Stimulated activated CD4-positive, alpha-beta T cell treated with anti-CD3 and anti-CD28 coated beads, Interleukin-15, amount 100 ng/mL, for 24 hours (primary cell): ENCODE measurements at regions not wholly inside any gene's neighbourhood (a gene's known extent, or its start where the extent isn't known, plus 50 kb on each side); places are given as distances from the start of the nearest gene placed in this dataset.

ENCODE experiments used
- DNase-seq: peaks from one replicate; pipeline ENCODE4 v3.0.0-alpha.2; 2020

- DNase-seq: no peak
Measured at GRCh38 chr10:131425752-131426533, 114.4 kb upstream of the TCERG1L start.

DNA sequence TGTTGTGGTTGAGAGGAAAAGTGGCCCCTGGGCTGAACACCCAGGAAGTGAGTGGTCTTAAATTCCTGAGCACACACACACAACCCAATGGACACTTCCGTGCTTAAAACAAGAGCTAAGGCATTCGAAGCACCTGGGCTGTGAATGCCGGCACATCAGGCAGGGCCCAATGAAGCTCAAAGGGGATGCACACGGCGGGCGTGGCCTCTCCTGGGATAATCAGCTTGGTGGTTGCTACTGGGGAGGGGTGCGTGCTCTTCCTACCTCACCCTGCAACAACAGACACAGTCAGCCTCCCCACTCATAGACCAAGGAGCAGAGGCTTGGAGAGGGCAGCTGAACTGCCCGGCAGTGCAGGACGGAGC, 115.0 kb upstream of the TCERG1L start:
- DNase-seq: no peak

- no peak for DNase-seq
Measured at GRCh38 chr10:131427281-131427680, 115.8 kb upstream of the TCERG1L start.

DNA sequence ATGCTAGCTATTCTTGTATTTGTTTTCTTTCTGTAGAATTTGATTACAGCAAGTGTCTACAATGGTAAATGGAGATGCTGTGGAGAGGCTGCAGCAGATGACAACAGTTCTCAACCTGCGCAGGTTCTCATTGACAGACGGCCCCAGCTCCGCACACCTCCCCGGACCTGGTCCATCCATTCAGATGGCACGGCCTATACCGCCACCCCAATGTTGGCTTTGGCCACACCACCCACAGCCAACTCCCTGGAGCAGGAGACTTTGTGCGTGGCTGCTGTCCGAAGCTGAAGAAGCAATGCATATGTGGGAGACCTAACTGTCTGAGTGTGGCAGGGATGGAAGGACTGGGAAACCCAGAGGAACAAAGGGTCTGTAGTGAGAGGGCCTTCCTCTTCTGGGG, 116.4 kb upstream of the TCERG1L start:
- no peak for DNase-seq

DNA sequence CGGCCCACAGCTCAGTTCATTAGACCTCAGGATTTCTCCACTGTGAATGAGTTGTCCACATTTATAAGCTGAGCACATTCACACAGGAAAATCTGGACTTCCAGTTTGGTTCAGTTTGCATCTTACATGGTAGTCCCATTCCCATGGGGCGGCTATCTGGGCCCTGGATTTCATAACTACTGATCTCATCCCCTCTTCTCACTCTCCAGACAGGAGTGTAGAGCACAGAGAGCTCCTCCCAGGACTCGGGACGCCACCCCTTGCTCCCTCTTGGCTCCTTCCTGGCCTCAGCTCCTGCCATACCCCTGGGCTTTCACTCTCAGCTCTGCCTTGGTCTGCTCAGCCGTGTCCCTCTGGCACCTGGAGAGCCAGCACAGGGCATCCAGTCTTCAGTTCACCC, 117.6 kb upstream of the TCERG1L start:
- DNase-seq: no peak

- DNase-seq: no peak
Measured at GRCh38 chr10:131429942-131430341, 118.4 kb upstream of the TCERG1L start.

- DNase-seq: no peak
Measured at GRCh38 chr10:131430716-131431412, 119.3 kb upstream of the TCERG1L start.

DNA sequence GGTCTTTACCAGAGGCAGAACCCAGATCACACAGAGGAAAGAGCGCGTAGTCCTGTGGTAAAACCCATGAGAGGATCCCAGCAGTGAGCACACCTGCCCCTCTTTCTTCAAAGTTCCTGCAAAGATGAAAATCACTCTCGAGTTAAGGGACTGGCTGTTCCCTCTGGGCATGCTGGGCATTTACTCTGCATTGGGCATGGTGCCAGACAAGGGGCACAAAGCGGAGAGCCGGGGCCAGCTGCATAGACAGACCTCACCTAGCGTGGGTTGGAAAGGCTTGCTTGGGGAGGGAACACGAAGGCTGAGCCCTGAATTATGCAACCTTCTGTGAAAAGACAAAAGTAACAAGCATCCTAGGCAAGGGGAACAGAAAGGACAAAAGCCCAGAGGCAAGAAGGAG, 120.0 kb upstream of the TCERG1L start:
- no peak for DNase-seq

DNA sequence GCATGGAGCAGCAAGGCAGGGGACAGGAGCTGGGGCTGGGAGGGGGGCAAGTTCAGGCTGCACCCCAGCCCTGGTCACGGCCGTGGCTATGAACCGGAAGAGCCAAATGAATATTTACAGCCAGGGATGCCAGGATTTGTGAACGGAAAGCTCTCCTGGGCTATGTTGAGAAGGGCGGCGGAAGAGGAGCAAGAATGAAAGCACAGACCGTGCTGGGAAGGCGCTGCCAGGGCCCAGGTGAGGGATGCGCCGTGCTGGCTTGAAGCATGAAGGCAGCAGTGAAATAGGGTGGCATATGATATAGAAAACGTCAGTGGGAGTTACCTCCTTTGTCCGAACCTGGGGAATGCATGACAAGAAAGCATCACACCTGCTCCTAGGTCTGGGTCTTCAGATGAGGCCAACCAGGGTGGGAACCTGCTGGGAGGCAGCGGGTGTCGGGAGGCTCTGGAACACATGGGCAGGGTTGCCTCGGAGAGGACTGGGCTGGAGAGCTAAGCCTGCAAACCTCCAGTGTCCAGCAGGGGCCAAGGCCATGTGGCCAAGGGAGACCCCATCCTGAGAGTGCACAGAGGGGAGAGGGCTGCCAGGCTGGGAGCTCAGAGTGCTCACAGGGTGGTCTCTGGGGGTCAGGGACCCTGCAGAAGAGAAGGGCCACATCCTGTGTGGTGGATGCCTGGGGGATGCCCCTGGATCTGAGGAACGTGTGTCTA, 120.6 kb upstream of the TCERG1L start:
- DNase-seq: no peak

GRCh38 chr10:131433568-131433967, 122.0 kb upstream of the TCERG1L start:
- DNase-seq: no peak

DNA sequence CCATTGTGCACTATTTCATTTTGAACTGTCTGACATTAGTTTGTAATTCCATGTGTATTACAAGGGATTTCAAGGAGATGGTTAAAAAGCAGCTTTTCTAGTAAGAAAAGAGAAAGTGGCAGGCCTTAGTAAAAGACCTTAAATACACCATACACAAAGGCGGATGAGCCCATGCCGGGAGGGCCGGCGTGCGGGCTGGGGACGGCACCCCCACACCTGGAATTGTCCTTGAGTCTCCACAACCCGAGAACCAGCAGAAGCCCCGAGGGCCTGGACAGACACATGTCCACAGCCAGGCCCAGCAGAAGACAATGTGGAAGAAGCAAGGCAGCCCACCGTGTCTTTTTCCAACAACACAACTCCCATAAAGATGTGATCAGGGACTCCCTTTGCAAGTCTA, 123.7 kb upstream of the TCERG1L start:
- no peak for DNase-seq

DNA sequence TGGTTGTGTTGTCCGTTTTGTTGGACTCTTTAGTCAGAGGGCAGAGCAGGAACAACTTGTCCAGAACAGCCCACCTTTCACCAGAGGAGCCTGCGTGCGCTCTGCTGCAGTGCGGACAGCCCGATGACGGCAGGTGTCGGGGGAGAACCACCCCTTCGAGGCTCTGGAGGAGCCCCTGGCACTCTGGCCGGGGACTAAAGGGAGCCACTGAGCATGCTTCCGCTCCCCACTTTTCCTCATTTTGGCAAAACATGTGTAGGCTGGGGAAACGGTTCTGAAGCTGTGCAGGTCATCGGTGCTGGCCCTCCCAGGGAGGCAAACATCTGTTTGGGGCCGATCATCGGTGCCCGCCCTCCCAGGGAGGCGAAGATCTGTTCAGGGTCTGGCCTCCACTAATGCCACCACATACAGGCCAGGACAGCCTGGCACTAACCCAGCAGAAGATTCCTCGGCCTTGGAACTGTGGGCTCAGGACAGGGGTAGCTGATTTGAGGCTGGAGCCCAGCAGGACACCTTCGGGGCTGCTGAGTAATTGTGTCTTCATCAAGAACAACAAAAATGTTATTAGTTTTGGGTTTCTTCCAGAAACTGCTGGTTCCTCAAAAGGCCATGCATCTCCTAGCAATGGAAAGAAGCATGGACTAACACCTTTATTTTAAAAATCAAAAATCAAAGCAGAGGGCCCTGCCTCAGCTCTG, 124.4 kb upstream of the TCERG1L start:
- no peak for DNase-seq

DNA sequence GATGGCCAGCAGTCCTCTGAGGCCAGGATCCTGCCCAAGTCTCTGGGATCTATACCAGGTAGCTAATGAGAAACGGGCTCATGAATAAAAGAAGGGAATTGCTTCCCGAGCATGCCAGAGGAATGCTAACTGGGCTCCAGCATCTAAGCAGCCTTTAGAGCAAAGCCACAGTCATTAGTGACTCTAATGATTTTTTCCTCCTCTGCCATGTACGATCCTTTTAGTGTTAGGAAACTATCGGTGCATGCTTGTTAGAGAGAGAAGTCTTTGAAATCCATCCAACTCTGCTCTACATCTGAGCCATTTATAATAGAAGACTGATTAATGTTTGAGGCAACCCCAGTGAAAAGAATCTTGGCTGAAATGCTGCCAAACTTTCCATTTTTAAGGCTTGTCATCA, 124.9 kb upstream of the TCERG1L start:
- DNase-seq: no peak

GRCh38 chr10:131437556-131438475, 126.3 kb upstream of the TCERG1L start:
- DNase-seq: no peak

- DNase-seq: no peak
Measured at GRCh38 chr10:131438665-131439064, 127.1 kb upstream of the TCERG1L start.

DNA sequence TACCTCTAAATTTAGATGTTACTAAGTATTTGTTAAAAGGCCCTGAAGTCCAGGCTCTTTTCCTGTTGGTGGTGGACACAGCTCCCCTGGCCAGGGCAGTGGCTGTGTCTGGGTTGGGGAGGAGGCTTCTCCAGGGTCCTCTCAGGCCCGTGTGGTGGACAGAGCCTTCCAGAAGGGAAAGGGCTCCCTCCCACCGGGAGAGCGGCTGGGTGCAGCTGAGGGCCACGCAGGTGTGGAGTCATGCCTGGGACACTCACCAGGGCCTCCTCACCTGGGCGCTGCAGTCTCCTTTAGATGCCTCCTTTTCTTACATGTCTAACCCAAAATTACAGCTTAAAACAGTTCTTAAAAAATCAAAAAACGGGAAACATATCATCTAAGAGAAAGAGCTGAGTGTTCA, 128.2 kb upstream of the TCERG1L start:
- DNase-seq: no peak

GRCh38 chr10:131440405-131441360, 129.2 kb upstream of the TCERG1L start:
- no peak for DNase-seq

- no peak for DNase-seq
Measured at GRCh38 chr10:131442271-131442670, 130.8 kb upstream of the TCERG1L start.

- no peak for DNase-seq
Measured at GRCh38 chr10:131444286-131444685, 132.8 kb upstream of the TCERG1L start.

DNA sequence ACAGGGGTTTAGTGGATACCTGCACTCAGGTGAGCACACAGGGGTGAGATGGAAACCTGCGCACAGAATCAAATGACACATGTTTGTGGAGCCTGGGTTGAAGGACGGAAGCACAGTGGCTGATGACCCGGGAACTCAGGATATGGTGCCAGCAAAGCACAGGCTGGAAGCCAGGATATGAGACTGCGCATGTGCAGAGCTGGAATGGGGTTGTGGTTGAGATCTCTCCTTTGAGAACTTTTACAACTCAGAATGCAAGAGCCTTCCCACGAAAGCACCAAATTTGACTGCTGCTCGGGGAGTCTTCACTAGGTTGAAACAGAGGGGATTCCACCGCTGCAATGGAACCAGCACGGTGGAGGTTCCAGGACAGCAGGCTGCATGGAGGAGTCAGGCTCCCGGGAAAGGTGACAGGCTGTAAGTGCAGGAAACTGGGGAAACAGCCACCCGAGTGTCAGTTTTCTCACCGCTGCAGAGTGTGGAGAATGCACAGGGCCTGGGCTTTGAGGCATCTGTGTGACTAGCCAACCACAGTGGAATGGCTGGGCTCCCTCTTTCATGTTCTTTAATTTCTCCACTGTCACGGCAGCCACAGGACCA, 133.4 kb upstream of the TCERG1L start:
- DNase-seq: no peak

GRCh38 chr10:131445623-131446022, 134.1 kb upstream of the TCERG1L start:
- no peak for DNase-seq
